GM23248 (cell line): ENCODE measurements at regions not wholly inside any gene's neighbourhood (a gene's known extent, or its start where the extent isn't known, plus 50 kb on each side); places are given as distances from the start of the nearest gene placed in this dataset.

Experiments
- DNase-seq: peaks from one replicate; pipeline ENCODE4 v3.0.0-alpha.2; 2015
- H2AFZ ChIP-seq: fragments of 200-600 bp; sonication (generic); 2 replicates; pipeline ENCODE4 v1.6.1; 2016; ENCODE audit warnings: antibody characterized with exemption
- H3F3A ChIP-seq: fragments of 200-600 bp; sonication (generic); 2 replicates; pipeline ENCODE4 v1.6.1; 2016; ENCODE audit warnings: mild to moderate bottlenecking, antibody characterized with exemption, mixed run types; ENCODE audit not compliant: insufficient read depth
- H3K27ac ChIP-seq: fragments of 200-600 bp; sonication (generic); 2 replicates; pipeline ENCODE4 v1.5.1; 2016; ENCODE audit warnings: mild to moderate bottlenecking
- H3K27me3 ChIP-seq: fragments of 200-600 bp; sonication (generic); replicated peaks from 2 replicates; pipeline ENCODE4 v1.6.1; 2016; ENCODE audit warnings: mild to moderate bottlenecking; ENCODE audit not compliant: insufficient read depth
- H3K36me3 ChIP-seq: fragments of 200-600 bp; sonication (generic); 2 replicates; pipeline ENCODE4 v1.6.1; 2016; ENCODE audit warnings: low read depth, mild to moderate bottlenecking
- H3K4me1 ChIP-seq: fragments of 200-600 bp; sonication (generic); 2 replicates; pipeline ENCODE4 v1.6.1; 2016; ENCODE audit warnings: mild to moderate bottlenecking; ENCODE audit not compliant: insufficient read depth
- H3K4me2 ChIP-seq: fragments of 200-600 bp; sonication (generic); one replicate; pipeline ENCODE4 v1.6.1; 2016; ENCODE audit warnings: mild to moderate bottlenecking; ENCODE audit not compliant: unreplicated experiment
- H3K4me3 ChIP-seq: fragments of 200-600 bp; sonication (generic); 2 replicates; pipeline ENCODE4 v1.5.1; 2016; ENCODE audit warnings: mild to moderate bottlenecking
- H3K79me2 ChIP-seq: fragments of 200-600 bp; sonication (generic); 2 replicates; pipeline ENCODE4 v1.6.1; 2016; ENCODE audit warnings: mild to moderate bottlenecking; ENCODE audit not compliant: insufficient read depth
- H3K9ac ChIP-seq: fragments of 200-600 bp; sonication (generic); 2 replicates; pipeline ENCODE4 v1.6.1; 2016; ENCODE audit warnings: mild to moderate bottlenecking
- H3K9me2 ChIP-seq: fragments of 200-600 bp; sonication (generic); 2 replicates; pipeline ENCODE4 v1.6.1; 2016; ENCODE audit warnings: mixed run types, mild to moderate bottlenecking, moderate library complexity; ENCODE audit not compliant: insufficient read depth
- H3K9me3 ChIP-seq: fragments of 200-600 bp; sonication (generic); one replicate; pipeline ENCODE4 v1.6.1; 2017; ENCODE audit warnings: low read depth
- H4K20me1 ChIP-seq: fragments of 200-600 bp; sonication (generic); 2 replicates; pipeline ENCODE4 v1.6.0; 2016; ENCODE audit not compliant: insufficient read depth
- EZH2 ChIP-seq: fragments of 200-600 bp; sonication (generic); IDR thresholded peaks from 2 replicates; pipeline ENCODE4 v1.6.1; 2018; ENCODE audit warnings: antibody characterized with exemption, mild to moderate bottlenecking; ENCODE audit not compliant: insufficient read depth, poor library complexity, severe bottlenecking
- EZH2phosphoT487 ChIP-seq: fragments of 200-600 bp; sonication (generic); IDR thresholded peaks from 2 replicates; pipeline ENCODE4 v1.6.1; 2018; ENCODE audit warnings: antibody characterized with exemption, moderate library complexity, mild to moderate bottlenecking, low read depth; ENCODE audit not compliant: insufficient read depth
- WGBS, 2 experiments: methylation state at CpG; one replicate each; pipeline ENCODE4 v1.1.6; 2015 to 2017; ENCODE audit warnings: low lambda C conversion rate in 2 of 2, low coverage in 1 of 2; ENCODE audit errors: missing lambda C conversion rate in 2 of 2; 5-methylcytosine and 5-hydroxymethylcytosine counted together
- in situ Hi-C: fragments of 300-500 bp; cut with MboI; formaldehyde crosslinking; loops from 2 replicates; pipeline ENCODE4 v1.15.0; 2020

- TF ChIP-seq EZH2 (no peak), EZH2phosphoT487 (no peak)
- H3K27ac ChIP-seq = no peak overlapping the region
- 20 to 30% methylated on average over 2 of the region's 2 CpGs for WGBS, 2 experiments
- no peaks in the 10 kb centered on the region for H3K79me2 ChIP-seq
- H3K4me3 ChIP-seq = no peak overlapping the region
- H3K9me2 ChIP-seq = no peaks in the 10 kb centered on the region
- no peak for DNase-seq
- no peaks in the 10 kb centered on the region for H3K4me1 ChIP-seq
- H3K9ac ChIP-seq = no peak overlapping the region
- 0 out of 2 replicates have a peak, but pooled peaks cover 3% of the 10 kb centered on the region for H3K27me3 ChIP-seq
- H3K36me3 ChIP-seq = no peaks in the 10 kb centered on the region
- in situ Hi-C loops = no loop called here
- H2AFZ ChIP-seq = no peak overlapping the region
- no peaks in the 10 kb centered on the region for H4K20me1 ChIP-seq
- H3K9me3 ChIP-seq = no peaks in the 10 kb centered on the region
- no peaks in the 10 kb centered on the region for H3F3A ChIP-seq
- H3K4me2 ChIP-seq = no peak overlapping the region
Observed at GRCh38 chr2:17030047-17030446, 364.4 kb upstream of the CYRIA start.

- no peaks in the 10 kb centered on the region for H3K36me3 ChIP-seq
- no peaks in the 10 kb centered on the region for H3K9me3 ChIP-seq
- no peaks in the 10 kb centered on the region for H4K20me1 ChIP-seq
- 0% methylated on average over 3 of the region's 3 CpGs for WGBS, 2 experiments
- no peak overlapping the region for H3K4me3 ChIP-seq
- no peak overlapping the region for H3K9ac ChIP-seq
- no peak for DNase-seq
- no peaks in the 10 kb centered on the region for H3K4me1 ChIP-seq
- no peak overlapping the region for H2AFZ ChIP-seq
- no peak overlapping the region for H3K27ac ChIP-seq
- H3K9me2 ChIP-seq = no peaks in the 10 kb centered on the region
- in situ Hi-C loops = no loop called here
- TF ChIP-seq EZH2 (no peak), EZH2phosphoT487 (no peak)
- no peak overlapping the region for H3K4me2 ChIP-seq
- no peaks in the 10 kb centered on the region for H3K79me2 ChIP-seq
- no peaks in the 10 kb centered on the region for H3F3A ChIP-seq
- no peaks in the 10 kb centered on the region for H3K27me3 ChIP-seq
Observed at GRCh38 chr2:17012297-17012696, 346.7 kb upstream of the CYRIA start.

DNA sequence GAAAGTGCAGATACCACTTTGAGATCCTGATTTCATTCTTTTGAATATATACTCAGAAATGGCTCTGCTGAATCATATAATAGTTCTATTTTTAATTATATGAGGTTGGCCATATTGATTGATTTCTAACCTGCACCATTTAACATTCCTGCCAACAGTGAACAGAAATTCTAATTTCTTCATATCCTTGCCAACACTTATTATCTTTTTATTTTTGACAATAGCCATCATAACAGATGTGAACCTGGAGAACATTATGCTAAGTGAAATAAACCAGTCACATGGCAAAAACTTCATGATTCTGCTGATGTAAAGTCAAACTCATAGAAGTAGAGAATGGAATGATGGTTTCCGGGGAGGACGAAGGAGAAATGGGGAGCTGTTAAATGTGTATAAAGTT lies 344.5 kb upstream of the CYRIA start:
- Histone ChIP-seq H3K79me2 (no peaks in the 10 kb centered on the region), H3K4me1 (no peaks in the 10 kb centered on the region), H2AFZ (no peak overlapping the region), H3K4me3 (no peak overlapping the region), H3K27me3 (no peaks in the 10 kb centered on the region), H3K27ac (no peak overlapping the region), H3K9ac (no peak overlapping the region), H3K9me3 (no peaks in the 10 kb centered on the region), H3K9me2 (no peaks in the 10 kb centered on the region), H3K4me2 (no peak overlapping the region), H3F3A (no peaks in the 10 kb centered on the region), H3K36me3 (no peaks in the 10 kb centered on the region), H4K20me1 (no peaks in the 10 kb centered on the region)
- 21 to 30% methylated on average over 2 of the region's 2 CpGs for WGBS, 2 experiments
- no peak for TF ChIP-seq EZH2phosphoT487
- no peak for TF ChIP-seq EZH2
- in situ Hi-C loops = no loop called here
- DNase-seq = no peak

GRCh38 chr2:17000184-17000482 lies 334.5 kb upstream of the CYRIA start:
- WGBS, 2 experiments = 0 to 7% methylated on average over 1 of the region's 1 CpG
- Histone ChIP-seq H3K4me3 (no peak overlapping the region), H3K9me2 (no peaks in the 10 kb centered on the region), H3K79me2 (no peaks in the 10 kb centered on the region), H3K9me3 (no peaks in the 10 kb centered on the region), H3K4me2 (no peak overlapping the region), H3K27me3 (no peaks in the 10 kb centered on the region), H3K27ac (no peak overlapping the region), H3K9ac (no peak overlapping the region), H2AFZ (no peak overlapping the region), H3F3A (no peaks in the 10 kb centered on the region), H4K20me1 (no peaks in the 10 kb centered on the region; the same call in 1 of the 2 replicates), H3K36me3 (no peaks in the 10 kb centered on the region), H3K4me1 (no peaks in the 10 kb centered on the region)
- no peak for DNase-seq
- TF ChIP-seq EZH2 = no peak
- in situ Hi-C loops = no loop called here
